Ovary (tissue), 3 donors: ENCODE measurements at regions not wholly inside any gene's neighbourhood (a gene's known extent, or its start where the extent isn't known, plus 50 kb on each side); places are given as distances from the start of the nearest gene placed in this dataset.

Experiments
- EP300 ChIP-seq: sonication (generic); formaldehyde crosslinking; IDR thresholded peaks from one replicate; pipeline ENCODE4 v1.6.1; 2017; ENCODE audit warnings: antibody characterized with exemption
- TF ChIP-seq, protein P1 (sequence below), 3 donors: fragments of 450-650 bp in 2 of 3; fragments of 200-600 bp in 1 of 3; IDR thresholded peaks; one replicate each; pipeline versions ENCODE4 v1.5.1 to v1.8.0; 2016 to 2022; ENCODE audit warnings: antibody characterized with exemption in 3 of 3, mild to moderate bottlenecking in 1 of 3
- donor health status: DM: no; HTN: no; CAD: no.

- TF ChIP-seq, protein P1, sequence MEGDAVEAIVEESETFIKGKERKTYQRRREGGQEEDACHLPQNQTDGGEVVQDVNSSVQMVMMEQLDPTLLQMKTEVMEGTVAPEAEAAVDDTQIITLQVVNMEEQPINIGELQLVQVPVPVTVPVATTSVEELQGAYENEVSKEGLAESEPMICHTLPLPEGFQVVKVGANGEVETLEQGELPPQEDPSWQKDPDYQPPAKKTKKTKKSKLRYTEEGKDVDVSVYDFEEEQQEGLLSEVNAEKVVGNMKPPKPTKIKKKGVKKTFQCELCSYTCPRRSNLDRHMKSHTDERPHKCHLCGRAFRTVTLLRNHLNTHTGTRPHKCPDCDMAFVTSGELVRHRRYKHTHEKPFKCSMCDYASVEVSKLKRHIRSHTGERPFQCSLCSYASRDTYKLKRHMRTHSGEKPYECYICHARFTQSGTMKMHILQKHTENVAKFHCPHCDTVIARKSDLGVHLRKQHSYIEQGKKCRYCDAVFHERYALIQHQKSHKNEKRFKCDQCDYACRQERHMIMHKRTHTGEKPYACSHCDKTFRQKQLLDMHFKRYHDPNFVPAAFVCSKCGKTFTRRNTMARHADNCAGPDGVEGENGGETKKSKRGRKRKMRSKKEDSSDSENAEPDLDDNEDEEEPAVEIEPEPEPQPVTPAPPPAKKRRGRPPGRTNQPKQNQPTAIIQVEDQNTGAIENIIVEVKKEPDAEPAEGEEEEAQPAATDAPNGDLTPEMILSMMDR (IDR thresholded peaks at IDR 0.05): no peak
- TF ChIP-seq EP300: no peak
These were observed 1052.6 kb downstream of the RPA4 start for GRCh38 chrX:97936296-97936695.
